Small intestine (tissue), 7 donors: ENCODE measurements at regions not wholly inside any gene's neighbourhood (a gene's known extent, or its start where the extent isn't known, plus 50 kb on each side); places are given as distances from the start of the nearest gene placed in this dataset.

Experiments
- DNase-seq, 2 donors: peaks; one replicate each; pipeline versions ENCODE4 v3.0.0 to v3.0.0-alpha.2; 2013
- FAIRE-seq: peaks from 2 replicates; lab custom pipeline; 2012; peaks lifted over from hg19 to GRCh38; lab: Jason Lieb, UNC
- H3K27ac ChIP-seq, 3 donors: one replicate each; pipeline ENCODE4 v1.5.1; 2013; ENCODE audit warnings: low read length in 2 of 3, mild to moderate bottlenecking in 2 of 3, control low read depth in 1 of 3, inconsistent platforms in 1 of 3, low read depth in 1 of 3, moderate library complexity in 1 of 3
- H3K27me3 ChIP-seq, 3 donors: one replicate each; pipeline ENCODE4 v1.6.1; 2013; ENCODE audit warnings: low read length in 3 of 3, inconsistent platforms in 1 of 3; ENCODE audit not compliant: control insufficient read depth in 3 of 3, insufficient read depth in 3 of 3
- H3K36me3 ChIP-seq, 3 donors: one replicate each; pipeline ENCODE4 v1.6.1; 2013; ENCODE audit warnings: low read length in 3 of 3, inconsistent platforms in 1 of 3, low read depth in 1 of 3, mild to moderate bottlenecking in 1 of 3, moderate library complexity in 1 of 3; ENCODE audit not compliant: control insufficient read depth in 3 of 3, insufficient read depth in 2 of 3
- H3K4me1 ChIP-seq, 3 donors: one replicate each; pipeline ENCODE4 v1.6.1; 2013; ENCODE audit warnings: low read length in 2 of 3, inconsistent platforms in 1 of 3, low read depth in 1 of 3, mild to moderate bottlenecking in 1 of 3, moderate library complexity in 1 of 3; ENCODE audit not compliant: control insufficient read depth in 3 of 3, insufficient read depth in 2 of 3
- H3K4me3 ChIP-seq, 3 donors: one replicate each; pipeline ENCODE4 v1.5.1; 2013; ENCODE audit warnings: low read length in 3 of 3, control low read depth in 1 of 3, inconsistent platforms in 1 of 3, low read depth in 1 of 3, mild to moderate bottlenecking in 1 of 3, moderate library complexity in 1 of 3
- H3K9me3 ChIP-seq, 2 donors: one replicate each; pipeline ENCODE4 v1.6.1; 2013; ENCODE audit warnings: low read depth in 1 of 2, low read length in 1 of 2; ENCODE audit not compliant: control insufficient read depth in 2 of 2, insufficient read depth in 1 of 2
- WGBS, 3 donors: extraction: QIAGEN DNeasy Blood & Tissue Kit; methylation state at CpG; one replicate each; pipeline ENCODE4 v1.1.7; 2013; 5-methylcytosine and 5-hydroxymethylcytosine counted together
- donor health status: healthy with polysubstance abuse.
- donor health status: control.
- donor health status: control.
- donor health status: Bipolar disorder and iron deficiency.
- donor health status: healthy.

DNA sequence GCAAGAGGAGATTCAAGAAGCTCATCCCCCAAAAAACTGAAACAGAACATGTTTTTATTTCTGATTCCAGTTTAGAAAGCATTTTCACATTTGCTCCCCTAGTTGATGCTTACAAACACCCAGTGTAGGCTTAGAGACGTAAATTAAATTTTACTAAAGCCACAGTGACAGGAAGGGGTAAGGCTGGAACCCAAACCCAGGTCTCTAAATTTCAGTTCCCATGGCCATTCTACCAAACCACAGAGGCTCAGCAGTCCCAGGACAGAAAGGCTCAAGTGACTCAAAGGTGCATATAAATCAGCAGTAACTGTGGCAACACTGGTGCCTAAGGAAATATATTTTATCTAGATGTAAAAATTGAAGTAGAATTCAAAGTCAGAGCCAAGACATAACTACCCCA, 128.7 kb downstream of the CEP120 start:
- peaks cover 0 to 2% of the 10 kb centered on the region in 2 donors for H3K9me3 ChIP-seq
- H3K4me1 ChIP-seq, result no peaks in the 10 kb centered on the region
- H3K36me3 ChIP-seq, result no peaks in the 10 kb centered on the region
- H3K27ac ChIP-seq, result no peak overlapping the region
- no peak for DNase-seq
- 71 to 85% (median 83%) methylated on average over 1 of the region's 1 CpG for WGBS, 3 donors
- peaks cover 0 to 3% (median 0%) of the 10 kb centered on the region in 3 donors for H3K27me3 ChIP-seq
- FAIRE-seq, result no peak
- H3K4me3 ChIP-seq, result no peak overlapping the region

DNA sequence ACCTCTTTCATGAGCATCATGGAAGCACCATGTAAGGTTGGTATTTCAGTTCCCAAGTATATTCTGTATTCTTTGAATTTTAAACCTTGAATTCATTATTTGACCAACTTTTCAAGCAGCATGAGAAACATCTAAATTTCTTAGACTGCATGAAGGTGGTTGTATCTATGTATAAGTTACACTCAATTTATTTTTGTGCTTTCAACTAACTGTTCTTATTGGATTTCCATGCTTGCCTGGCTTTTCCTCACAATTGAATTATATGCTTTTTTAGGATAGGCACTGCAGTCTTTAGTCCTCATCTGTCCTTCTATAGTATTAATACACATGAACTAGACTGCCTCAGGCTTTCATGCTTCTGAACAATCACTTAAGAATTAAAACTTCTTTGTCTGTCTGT, 134.0 kb downstream of the CEP120 start:
- Histone ChIP-seq H3K27me3 (peaks cover 0 to 16% (median 4%) of the 10 kb centered on the region in 3 donors), H3K4me3 (no peak overlapping the region), H3K4me1 (no peaks in the 10 kb centered on the region), H3K9me3 (peaks cover 0 to 2% of the 10 kb centered on the region in 2 donors), H3K27ac (no peak overlapping the region), H3K36me3 (no peaks in the 10 kb centered on the region)
- DNase-seq, result no peak
- no peak for FAIRE-seq

DNA sequence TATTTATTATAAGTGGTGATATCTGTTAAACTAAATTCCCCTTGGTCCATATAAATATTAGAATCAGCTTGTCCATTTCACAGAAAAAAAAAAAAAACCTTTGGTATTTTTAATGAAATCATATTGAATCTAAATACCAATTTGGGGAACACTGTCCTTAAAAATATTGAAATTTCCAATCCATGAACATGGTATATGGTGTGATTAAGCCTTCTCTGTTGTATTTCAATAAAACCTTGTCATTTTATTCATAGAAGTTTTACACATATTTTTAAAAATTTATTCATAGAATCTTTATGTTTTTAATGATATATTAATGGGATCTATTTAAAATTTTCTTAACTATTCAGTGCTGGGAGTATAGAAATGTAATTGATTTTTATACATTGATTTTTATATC, 135.3 kb downstream of the CEP120 start:
- DNase-seq, result no peak
- Histone ChIP-seq H3K27ac (no peak overlapping the region), H3K4me3 (no peak overlapping the region), H3K27me3 (peaks cover 0 to 19% (median 4%) of the 10 kb centered on the region in 3 donors), H3K9me3 (peaks cover 0 to 2% of the 10 kb centered on the region in 2 donors), H3K4me1 (no peaks in the 10 kb centered on the region), H3K36me3 (no peaks in the 10 kb centered on the region)
- no peak for FAIRE-seq

GRCh38 chr5:123286891-123287290, 136.3 kb downstream of the CEP120 start:
- Histone ChIP-seq H3K27me3 (peaks cover 0 to 19% (median 4%) of the 10 kb centered on the region in 3 donors), H3K4me3 (no peak overlapping the region), H3K27ac (no peak overlapping the region), H3K4me1 (no peaks in the 10 kb centered on the region), H3K9me3 (peaks cover 0 to 2% of the 10 kb centered on the region in 2 donors), H3K36me3 (no peaks in the 10 kb centered on the region)
- no peak for DNase-seq
- FAIRE-seq, result no peak
- 73 to 91% (median 81%) methylated on average over 2 of the region's 2 CpGs for whole genome bisulfite sequencing, 3 donors

GRCh38 chr5:123285122-123286023, 137.8 kb downstream of the CEP120 start:
- Histone ChIP-seq H3K36me3 (no peaks in the 10 kb centered on the region), H3K9me3 (no peaks in the 10 kb centered on the region), H3K27ac (peak overlapping the region in 1 of 3 donors; percentile 32), H3K4me3 (peak overlapping the region in 1 of 3 donors; percentile 10), H3K4me1 (no peaks in the 10 kb centered on the region), H3K27me3 (peaks cover 0 to 16% (median 4%) of the 10 kb centered on the region in 3 donors)
- 7 to 15% (median 12%) methylated on average over 25 to 28 of the region's 34 CpGs for WGBS, 3 donors
- FAIRE-seq, result no peak
- peak in 1 of 2 donors; percentile 10 for DNase-seq

DNA sequence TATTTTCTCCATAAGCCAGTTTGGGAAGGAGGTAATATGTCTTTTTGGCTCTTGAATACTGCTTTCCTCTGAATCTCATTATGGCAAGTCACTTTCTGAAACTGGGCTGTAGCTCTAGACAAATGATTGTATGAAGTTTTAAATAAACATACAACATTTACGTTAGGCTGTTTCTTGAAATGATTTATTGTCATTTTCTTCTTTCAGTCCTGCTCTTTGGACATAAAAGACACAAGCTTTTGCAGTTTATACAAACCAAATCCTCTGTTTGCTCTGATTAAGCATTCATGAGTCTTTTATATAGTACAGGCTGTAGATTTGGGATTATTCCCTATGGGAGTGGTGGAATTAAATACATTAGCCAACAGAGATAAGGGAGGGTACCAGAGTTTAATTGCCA, 139.7 kb downstream of the CEP120 start:
- H3K4me3 ChIP-seq, result no peak overlapping the region
- 30 to 38% (median 34%) methylated on average over 1 of the region's 1 CpG for WGBS, 3 donors
- peaks cover 0 to 16% (median 4%) of the 10 kb centered on the region in 3 donors for H3K27me3 ChIP-seq
- no peaks in the 10 kb centered on the region for H3K9me3 ChIP-seq
- no peak overlapping the region for H3K27ac ChIP-seq
- H3K36me3 ChIP-seq, result no peaks in the 10 kb centered on the region
- no peak for FAIRE-seq
- no peak for DNase-seq
- H3K4me1 ChIP-seq, result no peaks in the 10 kb centered on the region

- Histone ChIP-seq H3K4me3 (no peak overlapping the region), H3K36me3 (no peaks in the 10 kb centered on the region), H3K27ac (no peak overlapping the region), H3K27me3 (peaks cover 0 to 16% (median 4%) of the 10 kb centered on the region in 3 donors), H3K9me3 (no peaks in the 10 kb centered on the region), H3K4me1 (no peaks in the 10 kb centered on the region)
- FAIRE-seq, result no peak
- no peak for DNase-seq
- WGBS, 3 donors, result 42 to 45% (median 44%) methylated on average over 7 of the region's 7 CpGs
Measured at GRCh38 chr5:123283031-123283430, 140.2 kb downstream of the CEP120 start.

DNA sequence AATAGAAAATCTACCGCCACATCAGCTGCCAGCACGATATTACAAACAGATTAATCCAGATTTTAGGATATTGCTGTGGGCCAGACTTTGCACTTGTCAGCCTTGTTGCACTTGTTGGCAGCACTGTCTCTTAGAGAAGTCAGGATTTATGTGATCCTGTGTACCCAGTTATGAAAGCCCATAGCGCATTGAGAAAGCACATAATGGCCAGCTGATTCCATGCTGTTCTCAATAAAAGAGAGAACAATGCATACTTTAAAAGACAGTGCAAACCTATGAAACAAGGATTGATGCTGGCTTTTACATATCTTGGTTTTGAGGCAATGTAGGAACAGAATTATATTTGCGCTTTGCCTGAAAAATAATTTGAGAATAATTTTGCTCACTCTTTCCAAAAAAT, 140.8 kb downstream of the CEP120 start:
- DNase-seq, result no peak
- H3K36me3 ChIP-seq, result no peaks in the 10 kb centered on the region
- no peaks in the 10 kb centered on the region for H3K9me3 ChIP-seq
- 85 to 87% (median 85%) methylated on average over 4 of the region's 4 CpGs for WGBS, 3 donors
- FAIRE-seq, result no peak
- H3K27me3 ChIP-seq, result peaks cover 0 to 16% (median 4%) of the 10 kb centered on the region in 3 donors
- no peak overlapping the region for H3K4me3 ChIP-seq
- no peak overlapping the region for H3K27ac ChIP-seq
- no peaks in the 10 kb centered on the region for H3K4me1 ChIP-seq
